ENCODE measurements at regions not wholly inside any gene's neighbourhood (a gene's known extent, or its start where the extent isn't known, plus 50 kb on each side); places are given as distances from the start of the nearest gene placed in this dataset.

GRCh38 chr4:166282081-166282770 lies 409.2 kb downstream of the TLL1 start:
- no peak overlapping the region for H3K4me3 ChIP-seq (ENCODE audit: low read depth, low read length)
- H3K36me3 ChIP-seq (ENCODE audit: control insufficient read depth in 2 of 2, insufficient read depth in 1 of 2, low read length in 2 of 2), result no peaks in the 10 kb centered on the region
- TF ChIP-seq TCF7L2 (IDR thresholded peaks at IDR 0.05; ENCODE audit: borderline replicate concordance, low read depth, low read length) (no peak), ZSCAN23 (tag by site-specific recombination; IDR thresholded peaks at IDR 0.05) (no peak), SP3 (tag by site-specific recombination; IDR thresholded peaks at IDR 0.05) (no peak), ZNF202 (tag by site-specific recombination; IDR thresholded peaks at IDR 0.05; ENCODE audit: borderline replicate concordance) (no peak)
- ChIA-PET CTCF (no interaction called here), POLR2A (no interaction called here)
- H3K4me1 ChIP-seq (ENCODE audit: control insufficient read depth, insufficient read depth, low read length), result no peaks in the 10 kb centered on the region
- H3K27ac ChIP-seq (ENCODE audit: extremely low read depth, low read depth, low read length), result no peak overlapping the region
- no peaks in the 10 kb centered on the region for H3K9me3 ChIP-seq (ENCODE audit: control insufficient read depth, insufficient read depth, low read depth, low read length)

DNA sequence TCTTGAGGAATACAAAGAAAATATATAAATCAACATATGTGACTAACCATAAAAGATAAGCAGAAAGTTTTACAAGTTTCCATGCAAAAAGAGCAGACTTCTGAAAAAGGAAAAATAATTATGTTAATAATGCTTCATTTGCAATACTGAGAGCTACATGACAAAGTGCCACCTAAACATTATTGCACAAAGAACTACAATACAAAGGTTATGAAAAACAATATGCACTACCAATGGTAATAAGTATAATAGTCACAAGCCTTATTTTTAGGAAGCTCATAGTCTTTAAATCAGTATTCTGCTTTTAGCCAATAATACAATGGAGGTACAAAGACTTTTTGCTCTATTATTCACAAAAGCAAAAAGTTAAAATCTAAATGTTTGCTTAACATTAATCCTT lies 411.2 kb downstream of the TLL1 start:
- no peaks in the 10 kb centered on the region for H3K4me1 ChIP-seq (ENCODE audit: control insufficient read depth, insufficient read depth, low read length)
- no peaks in the 10 kb centered on the region for H3K9me3 ChIP-seq (ENCODE audit: control insufficient read depth, insufficient read depth, low read depth, low read length)
- POLR2A ChIA-PET, result no interaction called here
- no peak for TF ChIP-seq ZNF148 (tag by site-specific recombination; IDR thresholded peaks at IDR 0.05; ENCODE audit: borderline replicate concordance)
- TF ChIP-seq ZNF449 (tag by site-specific recombination; IDR thresholded peaks at IDR 0.05), result no peak
- no peak for TF ChIP-seq ZFP3 (tag by site-specific recombination; IDR thresholded peaks at IDR 0.05; ENCODE audit: low read depth)
- TF ChIP-seq ZNF501 (tag by site-specific recombination; IDR thresholded peaks at IDR 0.05), result no peak
- no peak for TF ChIP-seq ZNF394 (tag by site-specific recombination; IDR thresholded peaks at IDR 0.05; ENCODE audit: borderline replicate concordance)
- TF ChIP-seq GLIS2 (tag by site-specific recombination; IDR thresholded peaks at IDR 0.05), result no peak
- TF ChIP-seq ZNF274 (IDR thresholded peaks at IDR 0.05; ENCODE audit: low read length), result no peak
- TF ChIP-seq ZNF274 (tag by site-specific recombination; IDR thresholded peaks at IDR 0.05; ENCODE audit: borderline replicate concordance), result no peak
- TF ChIP-seq ZNF776 (tag by site-specific recombination; IDR thresholded peaks at IDR 0.05; ENCODE audit: borderline replicate concordance), result no peak
- TF ChIP-seq, protein P1, sequence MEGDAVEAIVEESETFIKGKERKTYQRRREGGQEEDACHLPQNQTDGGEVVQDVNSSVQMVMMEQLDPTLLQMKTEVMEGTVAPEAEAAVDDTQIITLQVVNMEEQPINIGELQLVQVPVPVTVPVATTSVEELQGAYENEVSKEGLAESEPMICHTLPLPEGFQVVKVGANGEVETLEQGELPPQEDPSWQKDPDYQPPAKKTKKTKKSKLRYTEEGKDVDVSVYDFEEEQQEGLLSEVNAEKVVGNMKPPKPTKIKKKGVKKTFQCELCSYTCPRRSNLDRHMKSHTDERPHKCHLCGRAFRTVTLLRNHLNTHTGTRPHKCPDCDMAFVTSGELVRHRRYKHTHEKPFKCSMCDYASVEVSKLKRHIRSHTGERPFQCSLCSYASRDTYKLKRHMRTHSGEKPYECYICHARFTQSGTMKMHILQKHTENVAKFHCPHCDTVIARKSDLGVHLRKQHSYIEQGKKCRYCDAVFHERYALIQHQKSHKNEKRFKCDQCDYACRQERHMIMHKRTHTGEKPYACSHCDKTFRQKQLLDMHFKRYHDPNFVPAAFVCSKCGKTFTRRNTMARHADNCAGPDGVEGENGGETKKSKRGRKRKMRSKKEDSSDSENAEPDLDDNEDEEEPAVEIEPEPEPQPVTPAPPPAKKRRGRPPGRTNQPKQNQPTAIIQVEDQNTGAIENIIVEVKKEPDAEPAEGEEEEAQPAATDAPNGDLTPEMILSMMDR (tag by site-specific recombination; IDR thresholded peaks at IDR 0.05), result no peak
- no peak for TF ChIP-seq OVOL3 (tag by site-specific recombination; IDR thresholded peaks at IDR 0.05)
- no peak for TF ChIP-seq ZNF837 (tag by site-specific recombination; IDR thresholded peaks at IDR 0.05)
- TF ChIP-seq, protein P2, sequence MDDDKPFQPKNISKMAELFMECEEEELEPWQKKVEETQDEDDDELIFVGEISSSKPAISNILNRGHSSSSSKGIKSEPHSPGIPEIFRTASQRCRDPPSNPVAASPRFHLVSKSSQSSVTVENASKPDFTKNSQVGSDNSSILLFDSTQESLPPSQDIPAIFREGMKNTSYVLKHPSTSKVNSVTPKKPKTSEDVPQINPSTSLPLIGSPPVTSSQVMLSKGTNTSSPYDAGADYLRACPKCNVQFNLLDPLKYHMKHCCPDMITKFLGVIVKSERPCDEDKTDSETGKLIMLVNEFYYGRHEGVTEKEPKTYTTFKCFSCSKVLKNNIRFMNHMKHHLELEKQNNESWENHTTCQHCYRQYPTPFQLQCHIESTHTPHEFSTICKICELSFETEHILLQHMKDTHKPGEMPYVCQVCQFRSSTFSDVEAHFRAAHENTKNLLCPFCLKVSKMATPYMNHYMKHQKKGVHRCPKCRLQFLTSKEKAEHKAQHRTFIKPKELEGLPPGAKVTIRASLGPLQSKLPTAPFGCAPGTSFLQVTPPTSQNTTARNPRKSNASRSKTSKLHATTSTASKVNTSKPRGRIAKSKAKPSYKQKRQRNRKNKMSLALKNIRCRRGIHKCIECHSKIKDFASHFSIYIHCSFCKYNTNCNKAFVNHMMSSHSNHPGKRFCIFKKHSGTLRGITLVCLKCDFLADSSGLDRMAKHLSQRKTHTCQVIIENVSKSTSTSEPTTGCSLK (tag by site-specific recombination; IDR thresholded peaks at IDR 0.05), result no peak
- no peak for TF ChIP-seq MYNN (tag by site-specific recombination; IDR thresholded peaks at IDR 0.05; ENCODE audit: borderline replicate concordance)
- no peak for TF ChIP-seq ZNF654 (tag by site-specific recombination; IDR thresholded peaks at IDR 0.05; ENCODE audit: low read depth)
- no peak for TF ChIP-seq SCRT1 (tag by site-specific recombination; IDR thresholded peaks at IDR 0.05; ENCODE audit: borderline replicate concordance)
- H3K36me3 ChIP-seq (ENCODE audit: control insufficient read depth in 2 of 2, insufficient read depth in 1 of 2, low read length in 2 of 2), result no peaks in the 10 kb centered on the region
- no peak overlapping the region for H3K4me3 ChIP-seq (ENCODE audit: low read depth, low read length)
- H3K27ac ChIP-seq (ENCODE audit: extremely low read depth, low read depth, low read length), result no peak overlapping the region
- CTCF ChIA-PET, result no interaction called here
